Glutamatergic neuron (in vitro differentiated cells): ENCODE measurements at regions not wholly inside any gene's neighbourhood (a gene's known extent, or its start where the extent isn't known, plus 50 kb on each side); places are given as distances from the start of the nearest gene placed in this dataset.
"Not testable (repeated sequence)": the region's sequence is repeated elsewhere in the genome, so short reads cannot be mapped to it uniquely, and the experiment has no call there.

Experiments
- DNase-seq: peaks from one replicate; pipeline ENCODE4 v3.0.0; 2022
- H3K27ac Mint-ChIP-seq: one replicate; pipeline ENCODE4 v1.8.0; 2020; ENCODE audit warnings: mild to moderate bottlenecking, mixed read lengths, inconsistent platforms; ENCODE audit not compliant: unreplicated experiment
- H3K27me3 Mint-ChIP-seq: one replicate; pipeline ENCODE4 v1.8.0; 2020; ENCODE audit warnings: mild to moderate bottlenecking, moderate library complexity, mixed read lengths, inconsistent platforms; ENCODE audit not compliant: unreplicated experiment
- H3K36me3 Mint-ChIP-seq: one replicate; pipeline ENCODE4 v1.8.0; 2020; ENCODE audit warnings: mild to moderate bottlenecking, mixed read lengths, inconsistent platforms; ENCODE audit not compliant: unreplicated experiment
- H3K4me1 Mint-ChIP-seq: one replicate; pipeline ENCODE4 v1.8.0; 2020; ENCODE audit warnings: mild to moderate bottlenecking, low read depth, mixed read lengths, inconsistent platforms; ENCODE audit not compliant: unreplicated experiment
- H3K4me3 Mint-ChIP-seq: one replicate; pipeline ENCODE4 v1.8.0; 2020; ENCODE audit warnings: mild to moderate bottlenecking, mixed read lengths, inconsistent platforms; ENCODE audit not compliant: unreplicated experiment
- H3K9me3 Mint-ChIP-seq: one replicate; pipeline ENCODE4 v1.8.0; 2020; ENCODE audit warnings: mild to moderate bottlenecking, moderate library complexity, mixed read lengths, inconsistent platforms; ENCODE audit not compliant: unreplicated experiment
- CTCF ChIP-seq: fragments of 200-600 bp; sonication (generic); IDR thresholded peaks from one replicate; pipeline ENCODE4 v1.5.0; 2021; ENCODE audit not compliant: partially characterized antibody, unreplicated experiment

DNA sequence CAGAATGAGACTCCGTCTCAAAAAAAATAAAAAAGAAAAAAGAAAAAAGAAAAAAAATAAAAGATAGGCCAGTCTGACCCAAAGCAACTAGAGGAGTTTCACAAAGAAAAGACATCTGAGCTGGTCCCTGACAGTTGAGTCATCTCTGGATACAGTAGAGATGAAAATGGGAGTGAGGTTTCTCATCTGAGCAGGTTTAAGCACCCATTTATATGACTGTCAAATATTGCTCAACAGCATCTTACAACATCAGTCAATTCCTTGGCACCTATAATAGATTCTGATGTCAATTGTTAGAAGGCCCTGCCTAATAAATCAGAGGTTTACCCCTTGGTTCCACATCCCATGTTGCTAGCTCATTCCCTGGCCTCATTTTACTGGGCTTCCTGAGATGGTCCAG, 490.5 kb downstream of the MAGEE1 start:
- Mint-ChIP-seq H3K27ac (no peak overlapping the region), H3K4me1 (no peaks in the 10 kb centered on the region), H3K4me3 (no peak overlapping the region), H3K27me3 (peaks cover 2% of the 10 kb centered on the region), H3K9me3 (no peaks in the 10 kb centered on the region), H3K36me3 (no peaks in the 10 kb centered on the region)
- DNase-seq: no peak
- TF ChIP-seq CTCF: no peak

- Mint-ChIP-seq H3K27ac (no peak overlapping the region), H3K36me3 (no peaks in the 10 kb centered on the region), H3K9me3 (no peaks in the 10 kb centered on the region), H3K4me3 (no peak overlapping the region), H3K4me1 (no peaks in the 10 kb centered on the region), H3K27me3 (peaks cover 2% of the 10 kb centered on the region)
- TF ChIP-seq CTCF: no peak
- no peak for DNase-seq
Observed at GRCh38 chrX:76919761-76920160, 492.3 kb downstream of the MAGEE1 start.

DNA sequence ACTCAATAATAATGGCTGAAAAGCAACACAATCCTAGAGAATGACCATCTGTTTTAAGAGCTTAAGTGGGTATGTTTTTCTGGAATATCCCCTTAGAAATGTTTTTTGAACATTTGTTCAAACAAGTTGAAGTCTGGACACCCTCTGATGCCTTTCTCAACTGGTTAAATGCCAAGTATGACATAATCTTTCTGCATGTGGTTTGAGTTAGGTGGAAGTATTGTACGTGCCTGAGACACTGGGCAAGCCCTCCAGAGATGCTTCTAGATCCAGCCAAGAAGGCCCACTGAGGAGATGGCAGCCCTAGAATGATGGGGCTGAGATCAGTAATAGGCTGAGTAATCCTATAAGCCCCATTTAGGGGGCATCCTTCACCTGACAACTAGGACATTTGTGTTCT, 493.1 kb downstream of the MAGEE1 start:
- no peak for TF ChIP-seq CTCF
- H3K36me3 Mint-ChIP-seq: no peaks in the 10 kb centered on the region
- H3K4me1 Mint-ChIP-seq: no peaks in the 10 kb centered on the region
- no peak overlapping the region for H3K4me3 Mint-ChIP-seq
- H3K27ac Mint-ChIP-seq: no peak overlapping the region
- DNase-seq: no peak
- no peaks in the 10 kb centered on the region for H3K9me3 Mint-ChIP-seq
- H3K27me3 Mint-ChIP-seq: peaks cover 2% of the 10 kb centered on the region

- H3K36me3 Mint-ChIP-seq: no peaks in the 10 kb centered on the region
- H3K9me3 Mint-ChIP-seq: peaks cover 2% of the 10 kb centered on the region
- peaks cover 2% of the 10 kb centered on the region for H3K27me3 Mint-ChIP-seq
- no peak for DNase-seq
- H3K4me1 Mint-ChIP-seq: no peaks in the 10 kb centered on the region
- no peak for TF ChIP-seq CTCF
- no peak overlapping the region for H3K27ac Mint-ChIP-seq
- no peak overlapping the region for H3K4me3 Mint-ChIP-seq
Observed at GRCh38 chrX:76921176-76921575, 493.7 kb downstream of the MAGEE1 start.

DNA sequence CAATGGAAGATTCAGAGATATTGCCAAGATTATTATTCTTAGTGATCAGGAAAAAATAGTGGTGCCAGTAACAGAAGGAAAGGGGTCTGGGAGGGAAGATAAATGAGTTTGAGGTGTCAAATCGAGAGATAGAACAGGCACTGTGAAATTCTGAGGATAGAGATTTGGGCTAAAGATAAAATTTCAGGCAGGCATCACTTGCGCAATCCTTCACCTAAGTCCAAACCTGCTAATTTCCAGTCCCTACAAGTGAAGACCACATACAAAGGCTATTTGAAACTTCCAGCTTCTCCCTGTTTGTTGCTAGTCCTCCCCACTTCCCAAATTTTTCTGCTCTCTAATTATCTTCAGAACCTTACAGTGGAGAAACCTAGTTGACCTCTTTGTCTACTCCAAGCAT, 494.6 kb downstream of the MAGEE1 start:
- TF ChIP-seq CTCF: no peak
- Mint-ChIP-seq H3K9me3 (peaks cover 2% of the 10 kb centered on the region), H3K4me3 (no peak overlapping the region), H3K36me3 (no peaks in the 10 kb centered on the region), H3K4me1 (no peaks in the 10 kb centered on the region), H3K27me3 (peaks cover 2% of the 10 kb centered on the region), H3K27ac (no peak overlapping the region)
- no peak for DNase-seq

DNA sequence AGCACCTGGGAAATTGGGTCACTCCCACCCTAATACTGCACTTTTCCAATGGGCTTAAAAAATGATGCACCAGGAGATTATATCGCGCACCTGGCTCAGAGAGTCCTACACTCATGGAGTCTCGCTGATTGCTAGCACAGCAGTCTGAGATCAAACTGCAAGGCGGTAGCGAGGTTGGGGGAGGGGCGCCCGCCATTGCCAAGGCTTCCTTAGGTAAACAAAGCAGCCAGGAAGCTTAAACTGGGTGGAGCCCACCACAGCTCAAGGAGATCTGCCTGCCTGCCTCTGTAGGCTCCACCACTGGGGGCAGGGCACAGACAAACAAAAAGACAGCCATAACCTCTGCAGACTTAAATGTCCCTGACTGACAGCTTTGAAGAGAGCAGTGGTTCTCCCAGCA, 497.1 kb downstream of the MAGEE1 start:
- DNase-seq, H3K4me3 Mint-ChIP-seq, H3K27me3 Mint-ChIP-seq, H3K9me3 Mint-ChIP-seq, H3K27ac Mint-ChIP-seq, H3K4me1 Mint-ChIP-seq, H3K36me3 Mint-ChIP-seq: not testable (repeated sequence)
